ENCODE measurements at regions not wholly inside any gene's neighbourhood (a gene's known extent, or its start where the extent isn't known, plus 50 kb on each side); places are given as distances from the start of the nearest gene placed in this dataset.

DNA sequence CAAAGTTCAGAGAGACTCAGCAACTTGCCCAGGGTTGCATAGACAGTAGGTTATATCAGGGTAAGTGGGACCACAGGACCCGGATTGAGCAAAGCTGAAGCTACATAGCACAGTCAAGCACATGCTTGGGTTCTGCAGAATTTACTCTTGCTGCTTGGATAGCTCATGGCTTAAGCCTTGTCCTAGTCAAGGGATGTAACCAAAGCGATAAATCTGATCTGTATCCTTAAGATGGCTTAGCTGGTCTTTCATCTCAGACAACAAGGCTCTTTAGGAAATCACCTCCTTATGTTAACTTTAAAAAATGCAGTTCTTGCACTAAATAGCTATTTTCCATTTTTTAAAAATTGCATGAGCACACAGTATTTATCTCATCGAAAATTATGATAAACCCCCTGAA lies 158.5 kb downstream of the LPIN1 start:
- H3K4me3 ChIP-seq (ENCODE audit: control insufficient read depth in 1 of 7, extremely low read depth in 1 of 7, insufficient read depth in 4 of 7, low read depth in 2 of 7, low read length in 6 of 7), result no peak overlapping the region
- ChIA-PET POLR2A (interaction anchor here (1.0 kb wide), 1 partner anchor 720 kb away, joined by 3 read pairs; no protein-coding TSS in a partner anchor), CTCF (interaction anchor here (0.6 kb wide), 2 partner anchors 37 to 94 kb away, joined by 3 read pairs; no protein-coding TSS in a partner anchor)
- H3K36me3 ChIP-seq (ENCODE audit: control insufficient read depth in 4 of 4, insufficient read depth in 4 of 4, low read length in 3 of 4), result no peaks in the 10 kb centered on the region
- H3K9me3 ChIP-seq (ENCODE audit: control extremely low read depth in 1 of 5, control insufficient read depth in 4 of 5, insufficient read depth in 2 of 5, low read depth in 1 of 5, low read length in 4 of 5), result peaks cover 0 to 6% (median 4%) of the 10 kb centered on the region in 5 experiments
- H3K27me3 ChIP-seq (replicated peaks in 2 of 5; ENCODE audit: control insufficient read depth in 4 of 5, insufficient read depth in 5 of 5, low read length in 4 of 5), result no peaks in the 10 kb centered on the region
- peaks cover 0 to 15% (median 5%) of the 10 kb centered on the region in 4 experiments for H3K4me1 ChIP-seq (ENCODE audit: control extremely low read depth in 1 of 4, control insufficient read depth in 4 of 4, insufficient read depth in 4 of 4, low read length in 3 of 4)
- 77% methylated on average over 3 of the region's 3 CpGs for WGBS (ENCODE audit: insufficient coverage)
- DNase-seq, result no peak
- H3K27ac ChIP-seq (ENCODE audit: insufficient read depth in 1 of 2, low read depth in 1 of 2, low read length in 2 of 2, poor library complexity in 1 of 2, severe bottlenecking in 2 of 2), result no peak overlapping the region

DNA sequence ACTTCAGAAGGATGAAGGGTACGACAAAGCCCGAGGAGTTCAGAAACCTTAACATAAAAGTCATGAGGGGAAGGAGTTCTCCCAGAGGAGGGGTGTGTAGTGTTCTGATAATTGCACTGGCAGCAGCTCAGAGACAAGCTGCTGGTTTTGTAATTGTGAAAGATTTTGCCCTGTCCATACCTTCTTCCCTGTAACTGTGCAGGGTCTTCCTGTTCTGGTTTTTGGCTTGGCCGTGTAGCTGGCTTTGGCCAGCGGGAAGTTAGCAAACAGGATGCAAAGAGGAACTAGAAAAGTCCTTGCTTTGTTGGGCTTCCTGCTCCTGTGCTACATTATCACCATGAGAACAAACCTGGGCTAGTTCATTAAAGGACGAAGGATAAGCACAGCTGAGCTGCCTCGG lies 160.8 kb downstream of the LPIN1 start:
- Histone ChIP-seq H3K4me1 (ENCODE audit: control extremely low read depth in 1 of 4, control insufficient read depth in 4 of 4, insufficient read depth in 4 of 4, low read length in 3 of 4) (peaks cover 0 to 15% (median 5%) of the 10 kb centered on the region in 4 experiments), H3K27ac (ENCODE audit: insufficient read depth in 1 of 2, low read depth in 1 of 2, low read length in 2 of 2, poor library complexity in 1 of 2, severe bottlenecking in 2 of 2) (no peak overlapping the region), H3K9me3 (ENCODE audit: control extremely low read depth in 1 of 5, control insufficient read depth in 4 of 5, insufficient read depth in 2 of 5, low read depth in 1 of 5, low read length in 4 of 5) (peaks cover 0 to 6% (median 4%) of the 10 kb centered on the region in 5 experiments), H3K27me3 (replicated peaks in 2 of 5; ENCODE audit: control insufficient read depth in 4 of 5, insufficient read depth in 5 of 5, low read length in 4 of 5) (no peaks in the 10 kb centered on the region), H3K36me3 (ENCODE audit: control insufficient read depth in 4 of 4, insufficient read depth in 4 of 4, low read length in 3 of 4) (no peaks in the 10 kb centered on the region), H3K4me3 (ENCODE audit: control insufficient read depth in 1 of 7, extremely low read depth in 1 of 7, insufficient read depth in 4 of 7, low read depth in 2 of 7, low read length in 6 of 7) (no peak overlapping the region)
- POLR2A ChIA-PET, result no interaction called here
- DNase-seq, result peak in 1 of 3 donors; percentile 12
- CTCF ChIA-PET, result no interaction called here
- 47% methylated on average over 3 of the region's 6 CpGs for WGBS (ENCODE audit: insufficient coverage)

DNA sequence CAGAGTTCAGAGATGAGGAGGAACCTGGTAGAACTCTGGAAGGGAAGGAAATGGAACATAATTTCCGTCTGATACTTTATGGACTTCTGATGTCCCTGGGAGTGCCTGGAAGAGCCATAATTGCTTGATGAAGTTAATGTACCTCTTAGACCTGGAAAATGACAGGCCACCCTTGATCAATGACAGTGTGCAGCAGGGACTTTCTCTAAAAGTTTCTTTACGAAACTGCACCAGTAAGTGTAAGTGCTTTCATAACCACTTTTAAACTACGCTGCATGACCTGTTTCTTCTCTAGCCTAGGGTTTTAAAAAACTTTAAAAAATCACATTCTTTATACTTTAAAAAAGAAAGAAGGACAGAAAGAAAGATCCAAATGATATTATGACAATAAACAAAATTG lies 164.5 kb downstream of the LPIN1 start:
- H3K4me3 ChIP-seq (ENCODE audit: control insufficient read depth in 1 of 7, extremely low read depth in 1 of 7, insufficient read depth in 4 of 7, low read depth in 2 of 7, low read length in 6 of 7), result no peak overlapping the region
- WGBS (ENCODE audit: insufficient coverage), result 89% methylated on average over 2 of the region's 3 CpGs
- no peaks in the 10 kb centered on the region for H3K36me3 ChIP-seq (ENCODE audit: control insufficient read depth in 4 of 4, insufficient read depth in 4 of 4, low read length in 3 of 4)
- H3K27ac ChIP-seq (ENCODE audit: insufficient read depth in 1 of 2, low read depth in 1 of 2, low read length in 2 of 2, poor library complexity in 1 of 2, severe bottlenecking in 2 of 2), result no peak overlapping the region
- peaks cover 0 to 11% (median 4%) of the 10 kb centered on the region in 5 experiments for H3K9me3 ChIP-seq (ENCODE audit: control extremely low read depth in 1 of 5, control insufficient read depth in 4 of 5, insufficient read depth in 2 of 5, low read depth in 1 of 5, low read length in 4 of 5)
- ChIA-PET CTCF (no interaction called here), POLR2A (no interaction called here)
- peaks cover 0 to 9% (median 0%) of the 10 kb centered on the region in 4 experiments for H3K4me1 ChIP-seq (ENCODE audit: control extremely low read depth in 1 of 4, control insufficient read depth in 4 of 4, insufficient read depth in 4 of 4, low read length in 3 of 4)
- no peaks in the 10 kb centered on the region for H3K27me3 ChIP-seq (replicated peaks in 2 of 5; ENCODE audit: control insufficient read depth in 4 of 5, insufficient read depth in 5 of 5, low read length in 4 of 5)
- DNase-seq, result no peak

DNA sequence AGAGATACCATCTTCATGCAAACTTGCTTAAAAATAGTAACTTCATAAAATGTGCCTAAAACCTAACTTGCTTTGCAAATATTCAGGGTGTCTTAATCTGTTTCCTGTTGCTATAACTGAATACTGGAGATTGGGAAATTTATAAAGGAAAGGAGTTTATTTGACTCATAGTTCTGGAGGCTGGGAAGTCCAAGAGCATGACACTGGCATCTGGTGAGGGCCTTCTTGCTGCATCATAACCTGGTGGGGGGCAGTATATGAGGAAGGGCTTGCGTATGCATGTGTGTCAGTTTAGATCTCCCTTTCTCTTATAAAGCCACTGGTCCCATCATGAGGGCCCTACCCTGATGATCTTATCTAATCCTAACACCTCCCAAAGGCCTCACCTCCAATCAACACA lies 166.5 kb downstream of the LPIN1 start:
- CTCF ChIA-PET, result no interaction called here
- H3K4me3 ChIP-seq (ENCODE audit: control insufficient read depth in 1 of 7, extremely low read depth in 1 of 7, insufficient read depth in 4 of 7, low read depth in 2 of 7, low read length in 6 of 7), result no peak overlapping the region
- H3K27me3 ChIP-seq (replicated peaks in 2 of 5; ENCODE audit: control insufficient read depth in 4 of 5, insufficient read depth in 5 of 5, low read length in 4 of 5), result peaks cover 0 to 3% (median 0%) of the 10 kb centered on the region in 5 experiments
- H3K4me1 ChIP-seq (ENCODE audit: control extremely low read depth in 1 of 4, control insufficient read depth in 4 of 4, insufficient read depth in 4 of 4, low read length in 3 of 4), result no peaks in the 10 kb centered on the region
- no peaks in the 10 kb centered on the region for H3K36me3 ChIP-seq (ENCODE audit: control insufficient read depth in 4 of 4, insufficient read depth in 4 of 4, low read length in 3 of 4)
- WGBS (ENCODE audit: insufficient coverage), result no CpG with 5 or more reads among the region's 1 CpG
- no peak overlapping the region for H3K27ac ChIP-seq (ENCODE audit: insufficient read depth in 1 of 2, low read depth in 1 of 2, low read length in 2 of 2, poor library complexity in 1 of 2, severe bottlenecking in 2 of 2)
- DNase-seq, result no peak
- peaks cover 0 to 5% (median 3%) of the 10 kb centered on the region in 5 experiments for H3K9me3 ChIP-seq (ENCODE audit: control extremely low read depth in 1 of 5, control insufficient read depth in 4 of 5, insufficient read depth in 2 of 5, low read depth in 1 of 5, low read length in 4 of 5)
- POLR2A ChIA-PET, result no interaction called here

DNA sequence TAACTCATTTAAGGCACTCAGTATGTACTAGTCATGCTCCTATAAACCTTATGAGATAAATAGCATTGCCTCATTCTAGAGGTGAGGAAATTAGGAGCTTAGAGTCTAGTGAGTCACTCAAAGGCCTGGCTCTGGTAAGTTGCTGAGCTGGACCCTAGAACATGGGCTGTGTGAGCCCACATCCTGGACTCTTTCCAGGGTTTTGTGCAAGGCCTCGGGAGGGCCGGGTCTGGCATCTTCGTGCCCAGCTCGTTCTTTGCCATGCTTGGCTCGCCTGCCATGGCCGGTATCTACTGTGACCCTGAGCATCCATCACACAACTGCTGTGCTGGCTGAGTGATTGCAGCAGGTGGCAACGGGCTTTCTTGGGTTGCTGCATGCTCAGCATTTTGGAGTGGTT lies 168.0 kb downstream of the LPIN1 start:
- DNase-seq, result no peak
- CTCF ChIA-PET, result interaction anchor here (1.7 kb wide), 1 partner anchor 10 kb away, joined by 6 read pairs; no protein-coding TSS in a partner anchor
- POLR2A ChIA-PET, result no interaction called here
- Histone ChIP-seq H3K4me3 (ENCODE audit: control insufficient read depth in 1 of 7, extremely low read depth in 1 of 7, insufficient read depth in 4 of 7, low read depth in 2 of 7, low read length in 6 of 7) (no peak overlapping the region), H3K9me3 (ENCODE audit: control extremely low read depth in 1 of 5, control insufficient read depth in 4 of 5, insufficient read depth in 2 of 5, low read depth in 1 of 5, low read length in 4 of 5) (peaks cover 0 to 5% (median 3%) of the 10 kb centered on the region in 5 experiments), H3K27ac (ENCODE audit: insufficient read depth in 1 of 2, low read depth in 1 of 2, low read length in 2 of 2, poor library complexity in 1 of 2, severe bottlenecking in 2 of 2) (no peak overlapping the region), H3K27me3 (replicated peaks in 2 of 5; ENCODE audit: control insufficient read depth in 4 of 5, insufficient read depth in 5 of 5, low read length in 4 of 5) (peaks cover 0 to 3% (median 0%) of the 10 kb centered on the region in 5 experiments), H3K4me1 (ENCODE audit: control extremely low read depth in 1 of 4, control insufficient read depth in 4 of 4, insufficient read depth in 4 of 4, low read length in 3 of 4) (no peaks in the 10 kb centered on the region), H3K36me3 (ENCODE audit: control insufficient read depth in 4 of 4, insufficient read depth in 4 of 4, low read length in 3 of 4) (no peaks in the 10 kb centered on the region)
- 96% methylated on average over 6 of the region's 7 CpGs for WGBS (ENCODE audit: insufficient coverage)

DNA sequence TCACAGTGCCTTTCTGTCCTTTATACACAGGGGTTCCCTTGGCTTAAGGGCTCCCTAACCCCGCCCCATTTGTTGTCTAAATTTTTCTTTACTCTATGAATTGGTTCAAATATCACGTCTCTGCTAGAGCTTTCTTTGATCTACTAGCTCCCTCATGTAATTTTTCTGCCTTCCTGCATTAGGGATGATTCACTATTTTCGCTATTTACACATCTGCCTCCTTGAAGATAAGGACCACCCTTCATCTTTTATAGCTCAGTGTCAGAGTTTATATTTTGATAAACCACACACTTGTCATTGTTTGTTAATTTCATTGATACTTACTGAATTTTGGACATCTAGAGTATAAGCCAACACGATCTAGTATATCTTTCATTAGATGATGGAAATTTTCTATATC lies 169.2 kb downstream of the LPIN1 start:
- DNase-seq, result no peak
- no peaks in the 10 kb centered on the region for H3K36me3 ChIP-seq (ENCODE audit: control insufficient read depth in 4 of 4, insufficient read depth in 4 of 4, low read length in 3 of 4)
- ChIA-PET POLR2A (no interaction called here), CTCF (interaction anchor here (1.7 kb wide), 1 partner anchor 9 kb away, joined by 6 read pairs; no protein-coding TSS in a partner anchor)
- H3K4me1 ChIP-seq (ENCODE audit: control extremely low read depth in 1 of 4, control insufficient read depth in 4 of 4, insufficient read depth in 4 of 4, low read length in 3 of 4), result peaks cover 0 to under 1% (median 0%) of the 10 kb centered on the region in 4 experiments
- H3K27ac ChIP-seq (ENCODE audit: insufficient read depth in 1 of 2, low read depth in 1 of 2, low read length in 2 of 2, poor library complexity in 1 of 2, severe bottlenecking in 2 of 2), result no peak overlapping the region
- H3K9me3 ChIP-seq (ENCODE audit: control extremely low read depth in 1 of 5, control insufficient read depth in 4 of 5, insufficient read depth in 2 of 5, low read depth in 1 of 5, low read length in 4 of 5), result peaks cover 0 to 5% (median 3%) of the 10 kb centered on the region in 5 experiments
- 92% methylated on average over 3 of the region's 4 CpGs for WGBS (ENCODE audit: insufficient coverage)
- H3K27me3 ChIP-seq (replicated peaks in 2 of 5; ENCODE audit: control insufficient read depth in 4 of 5, insufficient read depth in 5 of 5, low read length in 4 of 5), result peaks cover 0 to 3% (median 0%) of the 10 kb centered on the region in 5 experiments
- no peak overlapping the region for H3K4me3 ChIP-seq (ENCODE audit: control insufficient read depth in 1 of 7, extremely low read depth in 1 of 7, insufficient read depth in 4 of 7, low read depth in 2 of 7, low read length in 6 of 7)

DNA sequence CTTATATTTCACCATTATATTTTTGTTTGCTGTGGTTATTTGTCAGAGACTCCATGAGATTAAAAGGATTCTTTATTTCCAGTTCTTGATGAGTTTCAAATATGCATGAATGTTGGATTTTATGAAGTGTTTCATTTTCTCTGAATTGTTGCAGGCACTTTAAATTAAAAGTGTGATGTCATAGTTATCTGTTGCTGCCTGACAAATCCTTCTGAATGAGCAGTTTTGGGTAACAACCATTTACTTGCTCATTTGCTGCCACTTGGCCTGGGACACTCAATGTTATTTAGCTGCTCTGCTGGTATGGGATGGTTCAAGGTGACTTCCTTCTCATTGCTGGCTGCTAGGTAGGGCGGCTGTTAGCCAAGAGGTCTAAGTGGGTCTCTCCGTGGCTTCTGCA lies 173.5 kb downstream of the LPIN1 start:
- no peak for DNase-seq
- peaks cover 0 to 7% (median 0%) of the 10 kb centered on the region in 5 experiments for H3K27me3 ChIP-seq (replicated peaks in 2 of 5; ENCODE audit: control insufficient read depth in 4 of 5, insufficient read depth in 5 of 5, low read length in 4 of 5)
- H3K4me3 ChIP-seq (ENCODE audit: control insufficient read depth in 1 of 7, extremely low read depth in 1 of 7, insufficient read depth in 4 of 7, low read depth in 2 of 7, low read length in 6 of 7), result no peak overlapping the region
- H3K9me3 ChIP-seq (ENCODE audit: control extremely low read depth in 1 of 5, control insufficient read depth in 4 of 5, insufficient read depth in 2 of 5, low read depth in 1 of 5, low read length in 4 of 5), result no peaks in the 10 kb centered on the region
- WGBS (ENCODE audit: insufficient coverage), result 100% methylated on average over 1 of the region's 2 CpGs
- H3K36me3 ChIP-seq (ENCODE audit: control insufficient read depth in 4 of 4, insufficient read depth in 4 of 4, low read length in 3 of 4), result no peaks in the 10 kb centered on the region
- no peak overlapping the region for H3K27ac ChIP-seq (ENCODE audit: insufficient read depth in 1 of 2, low read depth in 1 of 2, low read length in 2 of 2, poor library complexity in 1 of 2, severe bottlenecking in 2 of 2)
- peaks cover 0 to 6% (median 0%) of the 10 kb centered on the region in 4 experiments for H3K4me1 ChIP-seq (ENCODE audit: control extremely low read depth in 1 of 4, control insufficient read depth in 4 of 4, insufficient read depth in 4 of 4, low read length in 3 of 4)
- POLR2A ChIA-PET, result no interaction called here
- CTCF ChIA-PET, result no interaction called here

Measured in common myeloid progenitor, CD34-positive (primary cell).